ENCODE measurements at regions not wholly inside any gene's neighbourhood (a gene's known extent, or its start where the extent isn't known, plus 50 kb on each side); places are given as distances from the start of the nearest gene placed in this dataset.

DNA sequence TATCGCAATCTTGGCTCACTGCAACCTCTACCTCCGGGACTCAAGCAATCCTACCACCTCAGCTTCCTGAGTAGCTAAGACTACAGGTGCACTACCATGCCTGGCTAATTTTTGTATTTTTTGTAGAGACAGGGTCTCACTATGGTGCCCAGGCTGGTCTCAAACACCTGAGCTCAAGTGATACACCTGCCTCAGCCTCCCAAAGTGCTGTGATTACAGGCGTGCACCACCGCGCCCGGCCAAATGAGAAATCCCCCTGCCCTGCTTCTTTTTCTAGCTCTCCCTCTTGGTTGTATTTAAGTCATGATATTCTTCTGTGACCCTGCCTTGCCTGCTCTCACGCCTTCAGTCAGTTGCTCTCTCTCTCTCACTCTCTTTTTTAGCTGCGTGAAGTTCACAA is 157.0 kb upstream of the SH3BP4 start:
- no peak for TF ChIP-seq ZNF274 (IDR thresholded peaks at IDR 0.05; ENCODE audit: insufficient read depth, insufficient read length)
- no peak for TF ChIP-seq EZH2 (IDR thresholded peaks at IDR 0.05; ENCODE audit: borderline replicate concordance, control insufficient read depth, low read depth, low read length)
- no peak for TF ChIP-seq MEF2A (IDR thresholded peaks at IDR 0.05; ENCODE audit: insufficient read depth, low read depth, low read length)
- TF ChIP-seq, protein P1, sequence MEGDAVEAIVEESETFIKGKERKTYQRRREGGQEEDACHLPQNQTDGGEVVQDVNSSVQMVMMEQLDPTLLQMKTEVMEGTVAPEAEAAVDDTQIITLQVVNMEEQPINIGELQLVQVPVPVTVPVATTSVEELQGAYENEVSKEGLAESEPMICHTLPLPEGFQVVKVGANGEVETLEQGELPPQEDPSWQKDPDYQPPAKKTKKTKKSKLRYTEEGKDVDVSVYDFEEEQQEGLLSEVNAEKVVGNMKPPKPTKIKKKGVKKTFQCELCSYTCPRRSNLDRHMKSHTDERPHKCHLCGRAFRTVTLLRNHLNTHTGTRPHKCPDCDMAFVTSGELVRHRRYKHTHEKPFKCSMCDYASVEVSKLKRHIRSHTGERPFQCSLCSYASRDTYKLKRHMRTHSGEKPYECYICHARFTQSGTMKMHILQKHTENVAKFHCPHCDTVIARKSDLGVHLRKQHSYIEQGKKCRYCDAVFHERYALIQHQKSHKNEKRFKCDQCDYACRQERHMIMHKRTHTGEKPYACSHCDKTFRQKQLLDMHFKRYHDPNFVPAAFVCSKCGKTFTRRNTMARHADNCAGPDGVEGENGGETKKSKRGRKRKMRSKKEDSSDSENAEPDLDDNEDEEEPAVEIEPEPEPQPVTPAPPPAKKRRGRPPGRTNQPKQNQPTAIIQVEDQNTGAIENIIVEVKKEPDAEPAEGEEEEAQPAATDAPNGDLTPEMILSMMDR (IDR thresholded peaks at IDR 0.05 in 2 of 3, conservative IDR thresholded peaks at IDR 0.05 in 1 of 3; ENCODE audit: control insufficient read depth in 2 of 3, extremely low read depth in 1 of 3, insufficient read depth in 1 of 3, low read depth in 3 of 3, low read length in 3 of 3): no peak
- no peak for TF ChIP-seq SRF (IDR thresholded peaks at IDR 0.05; ENCODE audit: low read depth in 2 of 2, low read length in 2 of 2)
- no peak for TF ChIP-seq POLR2AphosphoS2 (IDR thresholded peaks at IDR 0.05; ENCODE audit: low read depth, low read length)
- no peak for TF ChIP-seq SREBF1 (IDR thresholded peaks at IDR 0.05; ENCODE audit: low read length)
- TF ChIP-seq SIX5 (IDR thresholded peaks at IDR 0.05; ENCODE audit: low read depth, low read length, severe bottlenecking): no peak
- no peak for TF ChIP-seq NBN (IDR thresholded peaks at IDR 0.05)
- TF ChIP-seq MXI1 (IDR thresholded peaks at IDR 0.05; ENCODE audit: low read depth, low read length): no peak
- TF ChIP-seq ZNF24 (IDR thresholded peaks at IDR 0.05): no peak
- TF ChIP-seq ZNF622 (IDR thresholded peaks at IDR 0.05): no peak
